ENCODE measurements at regions not wholly inside any gene's neighbourhood (a gene's known extent, or its start where the extent isn't known, plus 50 kb on each side); places are given as distances from the start of the nearest gene placed in this dataset.

DNA sequence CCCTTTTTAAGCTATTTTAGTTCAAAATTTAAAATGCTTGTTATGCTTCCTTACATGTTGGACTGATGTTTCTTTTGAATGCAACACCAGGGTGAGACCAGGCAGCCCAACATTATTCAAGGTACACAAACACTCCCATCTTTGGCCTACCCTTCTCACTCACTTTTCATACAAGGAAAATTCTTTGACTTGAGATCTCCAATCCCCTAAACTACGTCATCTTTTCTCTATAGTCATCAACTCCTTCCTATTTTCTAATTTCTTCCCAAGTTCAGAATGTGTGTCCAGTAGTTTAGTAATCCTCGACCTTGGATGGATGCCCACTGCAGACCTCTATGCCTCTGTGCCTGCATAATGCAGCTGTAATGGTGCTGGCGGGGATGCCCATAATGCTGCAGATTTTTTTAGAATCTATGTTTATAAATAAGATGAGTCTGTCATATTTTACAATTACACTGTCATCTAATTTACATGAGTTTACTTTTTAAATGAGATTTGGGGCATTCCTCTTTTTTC lies 108.7 kb downstream of the ID4 start:
- Histone ChIP-seq H3K4ac (replicated peaks; ENCODE audit: insufficient read length, low read depth, low read length) (no peak overlapping the region), H3K14ac (ENCODE audit: insufficient read length) (no peak overlapping the region), H2BK12ac (ENCODE audit: low read depth, low read length) (no peak overlapping the region), H4K8ac (ENCODE audit: extremely low read depth, insufficient read depth, low read length) (no peak overlapping the region), H4K91ac (replicated peaks; ENCODE audit: insufficient read length, low read length) (no peak overlapping the region), H2BK5ac (ENCODE audit: low read depth, low read length) (no peak overlapping the region), H3K79me2 (ENCODE audit: control insufficient read depth in 1 of 2, insufficient read depth in 2 of 2, low read length in 2 of 2) (no peaks in the 10 kb centered on the region), H3K27me3 (replicated peaks in 1 of 4; ENCODE audit: control insufficient read depth in 3 of 4, extremely low read depth in 1 of 4, insufficient read depth in 3 of 4, low read length in 3 of 4) (no peaks in the 10 kb centered on the region), H3K23me2 (ENCODE audit: low read depth, low read length) (no peaks in the 10 kb centered on the region), H3K4me1 (replicated peaks in 1 of 4; ENCODE audit: control insufficient read depth in 3 of 4, insufficient read depth in 4 of 4, low read length in 3 of 4) (no peaks in the 10 kb centered on the region), H3K4me3 (ENCODE audit: extremely low read depth in 1 of 4, insufficient read depth in 2 of 4, low read depth in 3 of 4, low read length in 4 of 4) (no peak overlapping the region), H2BK20ac (ENCODE audit: low read length) (no peak overlapping the region), H3K9me3 (ENCODE audit: insufficient read depth in 2 of 2, low read depth in 1 of 2, low read length in 1 of 2) (no peaks in the 10 kb centered on the region), H3K79me1 (ENCODE audit: low read depth, low read length) (no peaks in the 10 kb centered on the region), H3K4me2 (ENCODE audit: insufficient read depth in 1 of 2, low read depth in 2 of 2, low read length in 2 of 2) (no peak overlapping the region), H2AFZ (ENCODE audit: low read length) (no peak overlapping the region), H4K5ac (ENCODE audit: insufficient read length, low read depth, low read length) (no peak overlapping the region), H4K20me1 (replicated peaks in 1 of 2; ENCODE audit: control insufficient read depth in 1 of 2, insufficient read depth in 2 of 2, low read length in 2 of 2) (no peaks in the 10 kb centered on the region), H3K23ac (ENCODE audit: insufficient read length) (no peak overlapping the region), H3K56ac (replicated peaks; ENCODE audit: insufficient read length, low read depth, low read length) (no peak overlapping the region), H3K18ac (ENCODE audit: extremely low read depth, low read length) (no peak overlapping the region), H3K36me3 (ENCODE audit: control insufficient read depth in 2 of 4, insufficient read depth in 4 of 4, low read length in 3 of 4) (no peaks in the 10 kb centered on the region), H2BK120ac (replicated peaks; ENCODE audit: low read depth, low read length) (no peak overlapping the region), H2AK5ac (ENCODE audit: low read depth, low read length) (no peak overlapping the region), H3K9ac (replicated peaks in 1 of 4; ENCODE audit: extremely low read depth in 1 of 4, low read depth in 3 of 4, low read length in 3 of 4) (no peak overlapping the region), H3K27ac (ENCODE audit: low read depth, low read length) (no peak overlapping the region), H2BK15ac (ENCODE audit: low read length) (no peak overlapping the region)
- ChIA-PET CTCF (ENCODE audit: partially characterized antibody) (interaction anchor here (0.7 kb wide), 1 partner anchor 109 kb away, joined by 3 read pairs; the partner anchor contains the start of gene ID4), POLR2A (ENCODE audit: partially characterized antibody) (no interaction called here)
- FAIRE-seq (no peak), DNase-seq (ENCODE audit: low read depth in 1 of 2, low spot score in 2 of 2) (no peak)
- TF ChIP-seq TAF7 (optimal IDR thresholded peaks at IDR 0.05; ENCODE audit: borderline replicate concordance, low read depth, low read length) (no peak), TCF12 (IDR thresholded peaks at IDR 0.05; ENCODE audit: low read depth, low read length) (no peak), KDM1A (IDR thresholded peaks at IDR 0.05; ENCODE audit: borderline replicate concordance, low read length) (no peak), CBX8 (IDR thresholded peaks at IDR 0.05; ENCODE audit: borderline replicate concordance, low read depth, low read length) (no peak), SIRT6 (IDR thresholded peaks at IDR 0.05; ENCODE audit: low read length) (no peak), RXRA (IDR thresholded peaks at IDR 0.05; ENCODE audit: insufficient read depth, low read depth, low read length) (no peak)
- 82% methylated on average over 3 of the region's 3 CpGs; no CpG with 5 or more reads in 1 of the 2 experiments for WGBS, 2 experiments (ENCODE audit: extremely low coverage in 1 of 2, insufficient coverage in 1 of 2, insufficient read length in 1 of 2, insufficient replicate concordance in 2 of 2, low coverage in 1 of 2, low lambda C conversion rate in 2 of 2, missing lambda C conversion rate in 1 of 2)

Measured in H1 (cell line).